Mucosa of descending colon (tissue), 3 donors: ENCODE measurements at regions not wholly inside any gene's neighbourhood (a gene's known extent, or its start where the extent isn't known, plus 50 kb on each side); places are given as distances from the start of the nearest gene placed in this dataset.

Source experiments
- ATAC-seq: fragments of 200-7000 bp; cut with Tn5 transposase; one replicate; pipeline ENCODE4 v1.9.1; 2020; ENCODE audit warnings: mild to moderate bottlenecking, moderate library complexity
- DNase-seq, 3 donors: peaks; one replicate each; pipeline ENCODE4 v3.0.0-alpha.2; 2020
- H3K36me3 ChIP-seq: fragments of 200-600 bp; one replicate; pipeline ENCODE4 v1.8.0; 2021; ENCODE audit warnings: low read depth, mild to moderate bottlenecking
- H3K4me1 ChIP-seq: fragments of 200-600 bp; one replicate; pipeline ENCODE4 v1.8.0; 2021; ENCODE audit warnings: low read depth, mild to moderate bottlenecking
- H3K4me3 ChIP-seq: fragments of 200-600 bp; one replicate; pipeline ENCODE4 v1.8.0; 2021; ENCODE audit warnings: mild to moderate bottlenecking
- H3K9me3 ChIP-seq: fragments of 200-600 bp; one replicate; pipeline ENCODE4 v1.8.0; 2021; ENCODE audit warnings: mild to moderate bottlenecking
- intact Hi-C, 2 donors: fragments of 100-400 bp; cut with DNase I in 1 of 2; cut with micrococcal nuclease in 1 of 2; formaldehyde crosslinking; loops; one replicate each; pipeline versions ENCODE4 v1.11.0 to v1.11.1; 2022; cut with DNase I, micrococcal nuclease
- TF ChIP-seq, protein P1 (sequence below): fragments of 200-600 bp; IDR thresholded peaks from one replicate; pipeline ENCODE4 v1.8.0; 2022; ENCODE audit warnings: antibody characterized with exemption, mild to moderate bottlenecking
- donor health status: DM: no; HTN: no; CAD: no; lungs with moderate emphysema.
- donor health status: DM: no; HTN: no; CAD: no.
- donor health status: DM: no; HTN: yes; CAD: no.

DNA sequence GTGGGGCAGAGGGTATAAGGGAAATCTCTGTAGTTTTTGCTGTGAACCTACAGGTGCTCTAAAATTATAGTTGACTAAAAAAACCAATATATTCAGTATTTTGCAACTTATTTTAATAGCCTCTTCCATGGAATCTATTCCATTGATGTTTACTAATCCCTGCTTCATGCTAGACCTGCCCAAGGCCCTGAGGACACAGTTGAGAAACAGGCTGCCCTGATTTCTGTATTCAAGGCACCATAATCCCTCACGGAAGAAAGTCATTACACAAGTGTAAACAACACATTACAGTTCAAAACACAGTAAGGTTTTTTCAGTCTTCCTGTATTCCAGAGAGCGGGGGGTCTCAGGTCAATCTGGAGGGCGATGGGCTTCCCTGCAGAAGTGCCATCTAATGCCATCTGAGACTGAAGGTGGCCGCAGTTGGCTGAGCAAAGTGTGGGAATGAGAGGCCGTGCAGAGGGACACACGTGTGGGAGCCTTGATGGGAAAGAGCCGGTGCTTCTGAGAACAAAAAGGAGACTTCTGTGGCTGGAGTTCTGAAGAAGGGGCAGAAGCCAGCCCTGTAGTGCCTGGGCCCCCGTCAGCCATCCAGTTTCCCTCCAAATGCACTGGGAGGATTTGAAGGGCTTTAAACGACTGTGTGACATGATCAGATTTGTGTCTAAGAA is 146.9 kb downstream of the PTPN20 start:
- Histone ChIP-seq H3K36me3 (no peaks in the 10 kb centered on the region), H3K4me1 (no peaks in the 10 kb centered on the region), H3K9me3 (no peaks in the 10 kb centered on the region), H3K4me3 (no peak overlapping the region)
- no peak for DNase-seq
- no peak for ATAC-seq
- intact Hi-C loops = no loop called here
- TF ChIP-seq, protein P1, sequence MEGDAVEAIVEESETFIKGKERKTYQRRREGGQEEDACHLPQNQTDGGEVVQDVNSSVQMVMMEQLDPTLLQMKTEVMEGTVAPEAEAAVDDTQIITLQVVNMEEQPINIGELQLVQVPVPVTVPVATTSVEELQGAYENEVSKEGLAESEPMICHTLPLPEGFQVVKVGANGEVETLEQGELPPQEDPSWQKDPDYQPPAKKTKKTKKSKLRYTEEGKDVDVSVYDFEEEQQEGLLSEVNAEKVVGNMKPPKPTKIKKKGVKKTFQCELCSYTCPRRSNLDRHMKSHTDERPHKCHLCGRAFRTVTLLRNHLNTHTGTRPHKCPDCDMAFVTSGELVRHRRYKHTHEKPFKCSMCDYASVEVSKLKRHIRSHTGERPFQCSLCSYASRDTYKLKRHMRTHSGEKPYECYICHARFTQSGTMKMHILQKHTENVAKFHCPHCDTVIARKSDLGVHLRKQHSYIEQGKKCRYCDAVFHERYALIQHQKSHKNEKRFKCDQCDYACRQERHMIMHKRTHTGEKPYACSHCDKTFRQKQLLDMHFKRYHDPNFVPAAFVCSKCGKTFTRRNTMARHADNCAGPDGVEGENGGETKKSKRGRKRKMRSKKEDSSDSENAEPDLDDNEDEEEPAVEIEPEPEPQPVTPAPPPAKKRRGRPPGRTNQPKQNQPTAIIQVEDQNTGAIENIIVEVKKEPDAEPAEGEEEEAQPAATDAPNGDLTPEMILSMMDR = no peak

DNA sequence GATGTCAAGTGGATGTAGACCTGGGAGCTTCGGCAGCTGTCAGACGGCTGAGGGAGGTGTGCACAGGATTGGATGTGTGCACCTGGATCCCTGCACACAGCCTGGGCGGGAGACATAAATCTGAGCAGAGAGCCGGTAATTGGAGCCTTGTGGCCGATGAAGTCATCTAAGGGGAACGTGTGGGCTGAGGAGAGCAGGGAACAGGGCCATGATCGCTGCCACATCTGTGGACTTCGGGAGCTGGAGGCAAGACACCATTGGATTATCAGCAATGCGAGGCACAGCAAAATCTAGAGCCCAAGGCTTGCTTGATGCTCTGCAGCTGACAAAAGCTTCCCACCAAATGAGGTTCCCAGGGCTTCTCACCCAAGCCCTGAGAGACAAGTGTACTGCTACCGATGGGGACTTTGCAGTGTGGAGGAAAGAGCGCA is 147.7 kb downstream of the PTPN20 start:
- no peaks in the 10 kb centered on the region for H3K36me3 ChIP-seq
- no peak for DNase-seq
- H3K4me3 ChIP-seq = no peak overlapping the region
- TF ChIP-seq, protein P1 = no peak
- intact Hi-C loops = no loop called here
- no peaks in the 10 kb centered on the region for H3K4me1 ChIP-seq
- no peaks in the 10 kb centered on the region for H3K9me3 ChIP-seq
- no peak for ATAC-seq

DNA sequence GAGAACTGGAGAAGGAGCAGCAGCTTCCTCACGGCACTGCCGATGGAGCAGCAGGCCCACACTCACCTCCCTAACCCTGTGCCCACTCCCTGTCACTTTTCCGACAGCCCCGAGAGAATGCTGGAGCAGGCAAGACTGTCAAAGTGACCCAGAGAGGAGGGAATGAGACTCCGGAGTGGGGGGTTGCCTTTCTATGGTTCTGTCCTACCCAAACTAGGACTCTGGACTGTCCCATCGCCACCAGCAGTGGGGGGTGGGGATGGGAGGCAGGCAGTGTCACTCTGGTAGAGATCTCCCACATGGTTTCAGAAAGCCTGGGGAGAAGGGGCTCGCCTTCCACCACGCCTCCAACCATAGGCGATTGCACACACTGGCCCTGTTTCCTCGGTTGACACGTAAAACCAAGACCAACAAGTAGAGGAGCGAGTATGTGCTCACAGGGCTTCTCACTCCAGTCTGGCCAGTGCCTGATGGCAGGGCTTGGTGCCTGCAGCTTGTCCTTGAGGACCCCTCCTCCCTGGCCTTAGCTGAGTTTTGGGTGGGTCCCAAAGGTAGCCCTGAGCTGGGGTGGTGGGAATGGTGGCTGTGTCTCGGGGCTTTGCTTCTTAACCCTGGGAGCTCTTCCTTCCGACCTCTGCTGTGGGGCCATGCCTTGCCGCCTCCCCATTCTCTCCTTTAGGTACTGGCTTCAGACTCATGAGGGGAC is 148.5 kb downstream of the PTPN20 start:
- ATAC-seq (no peak), DNase-seq (no peak)
- H3K4me1 ChIP-seq = no peaks in the 10 kb centered on the region

DNA sequence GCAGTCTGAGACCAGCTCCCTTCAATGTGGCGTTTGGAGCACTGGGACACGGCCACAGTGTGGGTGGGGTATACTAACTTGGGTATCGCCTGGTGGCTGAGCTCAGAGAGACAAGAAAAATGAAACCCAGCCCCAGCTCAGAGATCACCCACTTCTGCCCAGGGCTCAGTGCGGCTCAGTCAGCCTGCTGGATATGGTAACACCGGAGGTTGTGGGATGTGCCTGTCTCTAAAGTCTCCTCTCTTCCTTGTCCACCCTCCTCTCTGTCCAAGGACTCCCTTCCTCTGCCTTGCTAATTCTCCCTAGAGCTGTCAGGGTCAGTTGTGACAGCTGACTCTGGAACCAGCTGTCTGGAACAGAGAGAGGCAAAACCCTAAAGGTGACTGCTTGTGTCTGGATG is 149.1 kb downstream of the PTPN20 start:
- no peak for DNase-seq
- TF ChIP-seq, protein P1 = no peak
- Histone ChIP-seq H3K4me3 (no peak overlapping the region), H3K9me3 (no peaks in the 10 kb centered on the region), H3K36me3 (no peaks in the 10 kb centered on the region), H3K4me1 (no peaks in the 10 kb centered on the region)
- intact Hi-C loops = no loop called here
- ATAC-seq = no peak

More for the DNA sequence above, 148.5 kb downstream of the PTPN20 start:
- intact Hi-C loops = no loop called here
- H3K4me3 ChIP-seq = no peak overlapping the region
- H3K36me3 ChIP-seq = no peaks in the 10 kb centered on the region
- TF ChIP-seq, protein P1 = no peak
- H3K9me3 ChIP-seq = no peaks in the 10 kb centered on the region

DNA sequence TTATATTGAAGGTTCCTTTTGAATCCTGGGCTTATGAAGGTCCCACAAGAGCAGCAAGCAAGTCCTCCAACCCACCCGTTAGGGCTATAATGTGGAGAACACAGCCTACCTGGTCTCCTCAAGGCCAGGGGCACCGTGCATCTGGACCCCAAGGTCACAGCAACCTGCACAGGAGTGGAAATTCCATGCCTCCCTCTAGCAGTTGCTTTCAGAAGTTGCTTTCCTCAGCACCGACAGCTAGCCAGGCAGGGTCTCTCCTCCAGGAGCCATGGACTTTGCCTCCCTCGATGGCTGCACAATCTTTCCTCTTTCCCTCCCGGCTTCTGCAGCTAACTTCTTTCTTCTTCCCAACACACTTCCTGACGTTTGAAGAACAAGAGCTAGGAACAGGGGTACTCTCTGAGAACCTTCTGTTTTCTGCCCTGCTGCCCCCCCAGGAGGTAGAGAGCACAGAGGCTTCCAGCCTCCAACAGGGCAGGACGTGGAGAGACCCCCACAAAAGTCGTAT is 149.8 kb downstream of the PTPN20 start:
- H3K4me3 ChIP-seq = no peak overlapping the region
- H3K9me3 ChIP-seq = no peaks in the 10 kb centered on the region
- TF ChIP-seq, protein P1 = no peak
- intact Hi-C loops = no loop called here
- H3K36me3 ChIP-seq = no peaks in the 10 kb centered on the region
- no peak for ATAC-seq
- no peak for DNase-seq
- H3K4me1 ChIP-seq = no peaks in the 10 kb centered on the region
